ENCODE measurements at regions not wholly inside any gene's neighbourhood (a gene's known extent, or its start where the extent isn't known, plus 50 kb on each side); places are given as distances from the start of the nearest gene placed in this dataset.

DNA sequence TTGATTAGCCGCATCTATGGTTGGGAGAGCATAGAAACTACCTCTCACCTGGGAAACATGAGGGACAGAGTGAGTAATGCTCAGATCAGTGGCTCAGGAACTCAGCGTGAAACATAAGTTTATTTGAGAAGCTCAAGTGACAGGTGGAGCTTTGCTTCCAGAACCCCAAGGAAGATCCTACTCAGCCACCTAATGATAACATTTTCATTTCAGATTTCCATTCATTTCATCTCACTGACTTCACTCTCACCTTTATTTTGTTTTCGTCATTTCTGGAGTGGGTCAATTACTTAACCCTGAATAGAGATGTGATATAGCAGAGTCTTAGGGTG lies 145.5 kb upstream of the DUSP10 start:
- in situ Hi-C loops (cut with HindIII; ENCODE audit: low pct_ligation_motif_present, low sequenced_read_pairs): no loop called here
- TF ChIP-seq, protein P1, sequence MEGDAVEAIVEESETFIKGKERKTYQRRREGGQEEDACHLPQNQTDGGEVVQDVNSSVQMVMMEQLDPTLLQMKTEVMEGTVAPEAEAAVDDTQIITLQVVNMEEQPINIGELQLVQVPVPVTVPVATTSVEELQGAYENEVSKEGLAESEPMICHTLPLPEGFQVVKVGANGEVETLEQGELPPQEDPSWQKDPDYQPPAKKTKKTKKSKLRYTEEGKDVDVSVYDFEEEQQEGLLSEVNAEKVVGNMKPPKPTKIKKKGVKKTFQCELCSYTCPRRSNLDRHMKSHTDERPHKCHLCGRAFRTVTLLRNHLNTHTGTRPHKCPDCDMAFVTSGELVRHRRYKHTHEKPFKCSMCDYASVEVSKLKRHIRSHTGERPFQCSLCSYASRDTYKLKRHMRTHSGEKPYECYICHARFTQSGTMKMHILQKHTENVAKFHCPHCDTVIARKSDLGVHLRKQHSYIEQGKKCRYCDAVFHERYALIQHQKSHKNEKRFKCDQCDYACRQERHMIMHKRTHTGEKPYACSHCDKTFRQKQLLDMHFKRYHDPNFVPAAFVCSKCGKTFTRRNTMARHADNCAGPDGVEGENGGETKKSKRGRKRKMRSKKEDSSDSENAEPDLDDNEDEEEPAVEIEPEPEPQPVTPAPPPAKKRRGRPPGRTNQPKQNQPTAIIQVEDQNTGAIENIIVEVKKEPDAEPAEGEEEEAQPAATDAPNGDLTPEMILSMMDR (IDR thresholded peaks at IDR 0.05; ENCODE audit: low read depth, low read length, missing control alignments): no peak
- DNase-seq: no peak
- H3K36me3 ChIP-seq (replicated peaks): no peaks in the 10 kb centered on the region
- no peak overlapping the region for H3K4me3 ChIP-seq (ENCODE audit: low read depth, low read length)
- no peaks in the 10 kb centered on the region for H3K27me3 ChIP-seq (replicated peaks)
- no peak overlapping the region for H3K27ac ChIP-seq

DNA sequence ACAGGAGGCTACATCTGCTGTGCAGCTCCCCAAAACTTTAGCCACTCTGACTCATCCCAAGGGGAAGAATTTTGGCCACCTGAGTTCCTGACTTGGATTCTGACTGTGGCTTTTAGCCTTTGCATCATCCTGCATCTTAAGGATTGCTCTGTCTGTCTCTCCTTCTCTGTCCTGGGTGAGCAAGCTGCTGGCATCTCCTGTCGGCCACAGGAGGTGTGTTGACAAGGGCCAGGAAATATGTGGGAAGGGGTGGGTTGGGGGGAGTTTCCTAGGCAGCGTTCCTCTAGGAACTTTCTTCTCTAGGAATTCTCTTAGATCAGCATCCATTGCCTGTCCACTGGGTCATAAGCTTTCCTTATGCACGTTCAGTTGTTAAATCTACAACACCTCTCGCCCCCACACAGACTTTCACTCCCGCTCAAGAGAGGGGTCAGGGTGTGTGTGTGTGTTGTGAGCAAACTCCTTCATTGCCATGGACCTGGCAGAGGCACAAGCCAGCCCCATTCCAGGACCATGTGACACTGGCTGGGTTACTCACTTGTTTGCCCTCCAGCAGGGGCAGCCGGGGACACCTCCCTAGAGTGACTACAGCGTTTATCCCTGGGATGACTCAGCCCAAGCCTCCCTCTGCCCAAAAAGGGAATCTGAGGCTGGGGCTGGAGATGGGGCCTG lies 145.0 kb upstream of the DUSP10 start:
- Histone ChIP-seq H3K27ac (no peak overlapping the region), H3K27me3 (replicated peaks) (no peaks in the 10 kb centered on the region), H3K4me3 (ENCODE audit: low read depth, low read length) (no peak overlapping the region), H3K36me3 (replicated peaks) (no peaks in the 10 kb centered on the region)
- in situ Hi-C loops (cut with HindIII; ENCODE audit: low pct_ligation_motif_present, low sequenced_read_pairs): no loop called here
- TF ChIP-seq, protein P1 (IDR thresholded peaks at IDR 0.05; ENCODE audit: low read depth, low read length, missing control alignments): peak; percentile 37
- DNase-seq: peak; percentile 78

DNA sequence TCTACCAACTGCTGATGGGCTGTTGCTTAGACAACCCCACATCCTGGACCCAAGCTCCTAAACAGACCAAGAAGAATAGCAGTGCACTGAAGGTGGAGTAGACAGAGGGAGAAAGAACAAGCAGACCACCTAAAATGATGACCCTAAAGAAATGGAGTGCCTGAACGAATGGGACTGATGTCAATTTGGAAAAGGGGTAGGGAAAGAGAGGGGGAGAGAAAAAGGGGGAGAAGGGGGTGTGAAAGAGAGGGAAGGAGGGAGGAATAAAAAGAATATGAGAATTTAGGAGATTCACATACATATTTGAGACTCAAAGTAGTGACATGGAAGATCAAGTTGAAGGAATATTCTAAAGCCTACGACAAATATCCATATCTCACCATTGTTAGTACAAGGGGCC lies 144.4 kb upstream of the DUSP10 start:
- Histone ChIP-seq H3K4me3 (ENCODE audit: low read depth, low read length) (no peak overlapping the region), H3K36me3 (replicated peaks) (no peaks in the 10 kb centered on the region), H3K27me3 (replicated peaks) (no peaks in the 10 kb centered on the region), H3K27ac (no peak overlapping the region)
- in situ Hi-C loops (cut with HindIII; ENCODE audit: low pct_ligation_motif_present, low sequenced_read_pairs): no loop called here
- TF ChIP-seq, protein P1 (IDR thresholded peaks at IDR 0.05; ENCODE audit: low read depth, low read length, missing control alignments): no peak
- DNase-seq: no peak

DNA sequence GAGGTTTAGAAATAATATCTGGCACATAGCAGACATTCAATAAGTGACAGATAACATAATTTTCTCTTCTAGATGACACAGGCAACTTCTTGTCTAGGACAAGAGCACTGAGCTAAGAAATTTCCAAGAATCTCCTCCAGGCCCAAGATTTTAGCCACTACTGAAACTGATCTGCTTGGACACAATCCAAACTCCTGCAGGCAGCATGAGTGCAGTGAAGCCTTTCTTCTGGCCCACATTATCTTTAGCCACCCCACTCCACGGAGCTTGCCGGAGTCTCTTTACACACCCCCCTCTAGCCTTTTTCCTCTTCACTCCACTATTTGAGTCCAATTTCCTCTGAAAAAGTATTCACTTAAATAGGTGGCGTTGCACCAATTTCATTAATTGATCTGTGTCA lies 142.9 kb upstream of the DUSP10 start:
- Histone ChIP-seq H3K36me3 (replicated peaks) (no peaks in the 10 kb centered on the region), H3K27me3 (replicated peaks) (no peaks in the 10 kb centered on the region), H3K4me3 (ENCODE audit: low read depth, low read length) (no peak overlapping the region), H3K27ac (no peak overlapping the region)
- in situ Hi-C loops (cut with HindIII; ENCODE audit: low pct_ligation_motif_present, low sequenced_read_pairs): no loop called here
- TF ChIP-seq, protein P1 (IDR thresholded peaks at IDR 0.05; ENCODE audit: low read depth, low read length, missing control alignments): no peak
- no peak for DNase-seq

DNA sequence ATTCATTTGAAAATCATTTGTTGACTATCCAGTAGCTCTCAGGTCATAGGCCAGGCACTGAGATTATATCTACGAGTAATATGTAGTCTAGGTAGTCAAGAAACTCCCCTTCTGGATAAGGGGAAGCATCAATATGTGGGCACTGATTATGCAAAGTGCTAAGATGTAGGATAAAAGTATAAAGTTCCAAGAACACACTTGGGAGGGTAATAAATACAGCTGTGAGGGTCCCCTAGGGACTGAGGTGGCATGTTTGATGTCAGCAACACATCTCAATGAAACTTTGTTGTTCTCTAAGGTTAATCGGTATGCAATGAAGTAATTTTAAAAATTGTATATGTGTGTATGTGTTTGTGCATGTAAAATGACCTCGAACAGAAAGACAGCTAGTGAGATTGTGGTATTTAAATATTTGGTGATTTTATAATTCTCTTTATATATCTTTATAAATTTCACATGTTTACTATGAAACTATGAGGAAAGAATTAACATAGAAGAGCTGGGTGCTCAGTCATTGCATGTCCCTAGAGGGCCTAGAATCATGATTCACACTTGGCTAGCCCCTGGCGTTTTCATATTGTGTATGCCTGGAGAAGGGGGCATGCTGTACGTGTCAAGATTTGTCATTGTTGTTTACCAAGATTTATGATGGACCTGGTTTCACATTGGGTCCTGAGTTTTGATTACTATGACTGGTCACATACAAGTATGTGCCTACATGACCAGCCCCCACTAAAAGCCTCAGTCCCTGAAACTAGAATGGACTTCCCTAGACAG lies 140.1 kb upstream of the DUSP10 start:
- Histone ChIP-seq H3K4me3 (ENCODE audit: low read depth, low read length) (no peak overlapping the region), H3K36me3 (replicated peaks) (no peaks in the 10 kb centered on the region), H3K27ac (no peak overlapping the region), H3K27me3 (replicated peaks) (no peaks in the 10 kb centered on the region)
- TF ChIP-seq, protein P1 (IDR thresholded peaks at IDR 0.05; ENCODE audit: low read depth, low read length, missing control alignments): no peak
- in situ Hi-C loops (cut with HindIII; ENCODE audit: low pct_ligation_motif_present, low sequenced_read_pairs): no loop called here
- DNase-seq: no peak

Measured in brain microvascular endothelial cell (primary cell).